HG03342 (cell line): ENCODE measurements at regions not wholly inside any gene's neighbourhood (a gene's known extent, or its start where the extent isn't known, plus 50 kb on each side); places are given as distances from the start of the nearest gene placed in this dataset.

Experiments used
- ATAC-seq: cut with Tn5 transposase; IDR thresholded peaks from one replicate; pipeline ENCODE4 v1.9.1; 2021; ENCODE audit warnings: mild to moderate bottlenecking, moderate library complexity; ENCODE audit not compliant: unreplicated experiment

- ATAC-seq, result no peak
These were observed 667.3 kb upstream of the CDH9 start for GRCh38 chr5:27705661-27706060.

GRCh38 chr5:27701931-27702903 lies 663.8 kb upstream of the CDH9 start:
- ATAC-seq, result no peak

DNA sequence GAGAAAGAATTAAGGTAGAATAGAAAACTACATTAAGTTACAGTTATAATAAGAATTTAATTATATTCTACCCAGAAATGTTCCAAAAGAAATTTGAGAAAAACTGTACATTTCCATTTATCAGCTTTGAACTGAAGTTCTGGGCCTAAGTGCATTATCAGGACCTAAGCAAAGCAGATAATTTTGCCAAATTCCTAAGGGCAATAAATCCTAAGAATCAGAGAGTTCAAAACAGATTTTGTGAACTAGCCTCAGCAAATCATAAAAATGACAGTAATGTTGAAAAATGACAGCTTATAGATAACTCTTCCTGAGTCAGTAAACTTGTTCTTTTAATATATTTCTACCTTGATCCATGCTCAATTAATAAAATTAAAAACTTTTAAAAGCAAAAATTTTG lies 662.1 kb upstream of the CDH9 start:
- no peak for ATAC-seq

DNA sequence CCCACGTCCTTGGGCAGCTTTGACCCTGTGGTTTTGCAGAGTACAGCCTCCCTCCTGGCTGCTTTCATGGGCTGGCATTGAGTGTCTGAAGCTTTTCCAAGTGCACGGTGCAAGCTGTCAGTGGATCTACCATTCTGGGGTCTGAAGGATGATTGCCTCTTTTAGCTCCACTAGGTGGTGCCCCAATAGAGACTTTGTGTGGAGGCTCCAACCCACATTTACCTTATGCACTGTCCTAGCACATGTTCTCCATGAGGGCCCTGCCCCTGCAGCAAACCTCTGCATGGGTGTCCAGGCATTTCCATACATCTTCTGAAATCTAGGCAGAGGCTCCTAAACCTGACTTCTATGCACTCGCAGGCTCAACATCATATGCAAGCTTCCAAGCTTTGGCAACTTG lies 644.2 kb upstream of the CDH9 start:
- no peak for ATAC-seq

DNA sequence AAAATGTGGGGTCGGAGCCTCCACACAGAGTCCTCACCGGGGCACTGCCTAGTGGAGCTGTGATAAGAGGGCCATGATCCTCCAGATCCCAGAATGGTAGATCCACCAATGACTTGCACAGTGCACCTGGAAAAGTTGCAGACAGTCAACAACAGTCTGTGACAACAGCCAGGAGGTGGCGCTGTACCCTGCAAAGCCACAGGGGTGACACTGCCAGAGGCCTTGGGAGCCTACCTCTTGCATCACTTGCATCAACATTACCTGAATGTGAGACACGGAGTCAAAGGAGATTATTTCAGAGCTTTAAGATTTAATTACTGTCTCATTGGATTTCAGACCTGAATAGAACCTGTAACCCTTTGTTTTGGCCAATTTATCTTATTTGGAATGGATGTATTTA lies 614.1 kb upstream of the CDH9 start:
- ATAC-seq, result no peak

- no peak for ATAC-seq
These were observed 600.7 kb upstream of the CDH9 start for GRCh38 chr5:27639005-27639612.

DNA sequence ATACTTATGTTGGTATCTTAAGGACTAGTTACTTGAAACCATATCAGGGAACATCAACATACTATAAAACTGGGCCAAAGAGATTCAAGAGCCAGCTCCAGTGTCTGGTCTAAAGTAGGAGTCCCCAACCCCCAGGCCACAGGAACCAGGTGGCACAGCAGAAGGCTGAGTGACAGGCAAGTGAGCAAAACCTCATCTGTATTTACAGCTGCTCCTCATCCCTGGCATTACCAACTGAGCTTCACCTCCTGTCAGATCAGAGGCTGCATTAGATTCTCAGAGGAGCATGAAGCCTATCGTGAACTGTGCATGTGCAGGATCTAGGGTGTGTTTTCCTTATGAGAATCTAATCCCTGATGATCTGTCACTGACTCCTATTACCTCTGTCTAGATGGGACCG lies 581.6 kb upstream of the CDH9 start:
- ATAC-seq, result no peak

DNA sequence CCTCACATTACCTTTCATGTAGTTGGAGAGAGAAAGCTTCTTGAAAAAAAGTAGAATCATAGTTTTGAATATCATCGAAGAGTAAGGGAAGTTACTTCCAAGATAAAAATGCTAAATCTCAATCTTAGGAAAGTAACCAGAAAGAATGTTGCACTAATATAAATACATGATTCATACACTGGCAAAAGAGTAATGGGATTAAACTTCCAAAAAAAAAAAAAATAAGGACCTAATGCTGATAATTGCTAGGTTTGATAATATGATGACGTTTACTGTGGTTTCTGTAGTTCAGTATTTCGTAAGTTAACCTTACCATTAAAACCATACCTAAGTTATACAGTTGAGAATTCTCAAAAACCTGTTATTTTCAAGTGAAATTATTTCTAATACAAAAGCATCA lies 573.8 kb upstream of the CDH9 start:
- ATAC-seq, result no peak

DNA sequence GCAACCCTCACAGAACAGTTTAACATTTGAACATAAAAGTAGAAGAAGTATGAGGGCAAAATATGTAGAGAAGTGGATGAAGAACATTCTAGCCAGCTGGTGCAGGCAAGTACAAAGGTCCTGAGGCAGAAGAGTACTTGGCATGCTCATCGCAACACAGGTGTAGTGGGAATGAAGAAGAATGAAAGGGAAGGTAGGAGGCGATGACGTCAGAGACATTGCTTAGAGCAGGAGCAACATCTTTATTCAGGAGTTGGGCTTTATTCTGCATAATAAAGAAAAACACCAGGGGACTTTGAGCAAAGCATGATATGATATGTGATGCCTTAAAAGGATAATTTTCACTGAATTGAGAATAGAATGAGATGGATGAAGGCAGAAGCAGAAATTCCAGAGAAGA lies 570.6 kb upstream of the CDH9 start:
- ATAC-seq, result no peak

DNA sequence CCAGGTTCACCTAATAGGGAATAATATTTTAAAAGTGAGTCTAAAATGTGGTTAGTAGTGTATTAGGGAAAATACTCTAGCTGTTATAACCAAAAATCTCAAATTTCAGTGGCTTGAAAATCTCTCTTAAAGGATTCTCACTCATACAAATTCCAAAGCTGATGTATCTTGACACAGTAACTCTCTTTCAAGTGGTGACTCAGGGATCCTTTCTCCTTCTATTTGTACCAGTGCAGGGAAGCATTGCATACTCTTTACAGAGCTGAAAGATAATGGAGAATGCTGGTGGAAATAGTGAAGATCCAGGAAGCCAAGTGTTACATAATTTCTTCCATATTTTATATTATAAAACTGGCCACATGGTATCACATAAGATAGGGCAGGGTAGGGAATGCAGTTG lies 560.2 kb upstream of the CDH9 start:
- ATAC-seq, result no peak

- ATAC-seq, result no peak
These were observed 555.8 kb upstream of the CDH9 start for GRCh38 chr5:27594141-27594540.

GRCh38 chr5:27592231-27592630 lies 553.8 kb upstream of the CDH9 start:
- ATAC-seq, result no peak

DNA sequence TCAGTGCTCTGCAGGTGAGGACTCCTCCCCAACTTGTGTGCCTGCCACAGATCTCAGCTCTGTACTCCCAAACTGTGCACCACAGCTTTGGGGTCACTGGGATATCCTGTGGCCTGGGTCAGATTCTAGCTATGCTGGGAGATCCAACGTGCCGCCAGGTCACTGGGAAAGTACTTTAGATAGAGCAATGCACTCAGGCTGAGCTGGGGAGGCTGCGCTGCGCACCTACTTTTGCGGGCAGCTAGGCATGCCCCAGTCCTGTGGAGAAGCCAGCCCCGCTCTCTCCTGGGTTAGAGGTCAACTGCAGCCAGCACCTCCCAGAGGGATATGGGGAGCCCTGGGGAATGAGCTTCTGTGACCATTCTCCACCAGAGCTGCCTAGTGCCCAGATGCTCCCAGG lies 552.1 kb upstream of the CDH9 start:
- ATAC-seq, result no peak

DNA sequence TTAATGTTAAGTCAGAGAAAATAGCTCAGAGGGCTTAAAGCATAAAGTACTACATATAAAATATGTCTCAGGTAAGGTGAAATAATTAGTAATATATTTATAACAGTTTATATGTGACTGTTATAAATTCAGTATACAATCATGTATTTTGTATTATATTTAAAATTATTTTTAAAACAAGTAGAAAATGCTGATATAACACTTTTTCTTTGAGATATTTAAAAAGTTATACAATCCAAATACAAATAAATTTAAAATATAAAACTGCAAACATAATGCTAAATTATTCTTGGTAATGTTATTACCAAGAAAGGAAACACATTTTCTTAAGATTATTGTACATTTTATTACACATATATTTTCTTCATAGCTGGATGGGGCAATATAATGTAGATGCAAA lies 539.9 kb upstream of the CDH9 start:
- no peak for ATAC-seq

DNA sequence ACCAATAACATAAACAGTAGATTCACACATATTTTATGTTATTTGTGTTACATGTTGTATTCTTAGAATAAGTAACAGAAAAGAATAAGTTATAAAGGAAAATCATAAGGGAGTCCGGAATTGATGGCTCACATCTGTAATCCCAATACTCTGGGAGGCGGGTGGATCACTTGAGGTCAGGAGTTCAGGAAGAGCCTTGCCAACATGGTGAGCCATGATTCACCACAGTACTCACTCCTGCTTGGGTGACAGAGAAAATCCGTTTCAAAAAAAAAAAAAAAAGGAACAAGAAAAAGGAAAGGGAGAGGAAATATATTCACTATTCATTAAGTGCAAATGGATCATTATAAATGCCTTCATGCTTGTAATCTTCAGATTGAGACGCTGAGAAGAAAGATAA lies 533.3 kb upstream of the CDH9 start:
- no peak for ATAC-seq

- no peak for ATAC-seq
These were observed 530.4 kb upstream of the CDH9 start for GRCh38 chr5:27568811-27569210.

GRCh38 chr5:27561408-27561807 lies 523.0 kb upstream of the CDH9 start:
- ATAC-seq, result no peak

- ATAC-seq, result no peak
These were observed 510.1 kb upstream of the CDH9 start for GRCh38 chr5:27548484-27548883.

GRCh38 chr5:27535031-27535557 lies 496.7 kb upstream of the CDH9 start:
- ATAC-seq, result no peak

DNA sequence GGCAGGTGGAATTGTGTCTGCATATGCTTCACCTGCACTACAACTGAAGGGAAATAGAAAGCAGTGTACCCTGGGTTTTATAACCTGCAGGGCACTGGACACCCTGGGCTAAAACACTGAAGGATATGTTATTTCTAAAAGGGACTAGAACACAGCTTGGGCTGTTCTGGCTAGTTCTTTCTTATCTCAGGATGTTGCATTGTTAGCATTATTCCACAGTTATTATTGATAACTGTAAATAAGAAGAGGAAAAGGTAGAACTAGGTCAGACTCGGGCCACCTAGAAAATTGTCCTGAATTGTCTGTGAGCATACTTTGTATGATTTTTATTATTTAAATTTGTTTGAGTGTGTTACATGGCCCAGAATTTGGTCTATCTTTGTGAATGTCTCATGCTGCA lies 493.9 kb upstream of the CDH9 start:
- ATAC-seq, result no peak

- ATAC-seq, result no peak
These were observed 486.1 kb upstream of the CDH9 start for GRCh38 chr5:27524515-27524914.

GRCh38 chr5:27523629-27524028 lies 485.2 kb upstream of the CDH9 start:
- no peak for ATAC-seq
